ENCODE measurements at regions not wholly inside any gene's neighbourhood (a gene's known extent, or its start where the extent isn't known, plus 50 kb on each side); places are given as distances from the start of the nearest gene placed in this dataset.

DNA sequence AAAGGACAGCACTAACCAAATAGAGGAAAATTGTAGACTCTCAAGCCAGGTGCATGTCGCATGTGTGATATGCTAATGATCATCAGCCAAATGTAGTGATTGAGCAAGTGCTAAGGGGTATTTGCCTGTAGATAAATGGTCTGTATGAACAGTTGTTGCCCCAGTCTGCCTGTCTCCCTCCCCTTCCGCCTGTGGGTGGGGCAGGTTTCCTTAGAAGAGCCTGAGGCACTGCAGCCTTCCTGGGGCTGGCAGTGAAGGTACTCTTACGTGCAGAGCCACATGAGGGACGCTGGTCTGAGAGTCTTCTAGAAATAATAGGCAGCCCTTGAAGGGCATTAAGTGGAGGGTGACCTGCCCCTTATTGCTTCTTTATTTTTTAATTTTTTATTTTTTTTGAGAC is 152.1 kb downstream of the SNX10 start:
- TF ChIP-seq, protein P1, sequence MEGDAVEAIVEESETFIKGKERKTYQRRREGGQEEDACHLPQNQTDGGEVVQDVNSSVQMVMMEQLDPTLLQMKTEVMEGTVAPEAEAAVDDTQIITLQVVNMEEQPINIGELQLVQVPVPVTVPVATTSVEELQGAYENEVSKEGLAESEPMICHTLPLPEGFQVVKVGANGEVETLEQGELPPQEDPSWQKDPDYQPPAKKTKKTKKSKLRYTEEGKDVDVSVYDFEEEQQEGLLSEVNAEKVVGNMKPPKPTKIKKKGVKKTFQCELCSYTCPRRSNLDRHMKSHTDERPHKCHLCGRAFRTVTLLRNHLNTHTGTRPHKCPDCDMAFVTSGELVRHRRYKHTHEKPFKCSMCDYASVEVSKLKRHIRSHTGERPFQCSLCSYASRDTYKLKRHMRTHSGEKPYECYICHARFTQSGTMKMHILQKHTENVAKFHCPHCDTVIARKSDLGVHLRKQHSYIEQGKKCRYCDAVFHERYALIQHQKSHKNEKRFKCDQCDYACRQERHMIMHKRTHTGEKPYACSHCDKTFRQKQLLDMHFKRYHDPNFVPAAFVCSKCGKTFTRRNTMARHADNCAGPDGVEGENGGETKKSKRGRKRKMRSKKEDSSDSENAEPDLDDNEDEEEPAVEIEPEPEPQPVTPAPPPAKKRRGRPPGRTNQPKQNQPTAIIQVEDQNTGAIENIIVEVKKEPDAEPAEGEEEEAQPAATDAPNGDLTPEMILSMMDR (conservative IDR thresholded peaks at IDR 0.05; ENCODE audit: low read depth, low read length), result no peak

DNA sequence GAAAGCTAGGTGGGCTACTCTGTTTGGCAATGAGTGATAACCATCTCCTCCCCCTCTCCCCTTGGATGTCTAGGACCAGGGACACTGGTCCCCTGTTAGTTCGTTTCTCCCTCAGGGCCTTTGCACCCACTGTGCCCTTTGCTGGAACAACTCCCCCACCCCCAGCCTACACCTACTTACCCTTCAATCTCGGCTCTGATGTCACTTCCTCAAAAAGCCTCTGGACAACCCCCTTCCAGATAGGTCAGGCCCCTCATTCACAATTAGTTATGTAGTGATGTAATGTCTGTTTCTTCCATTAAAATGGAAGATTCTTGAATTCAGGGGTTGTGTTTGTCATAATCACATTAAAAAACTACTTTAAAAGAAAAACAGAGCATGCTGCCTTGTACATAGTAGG is 152.9 kb downstream of the SNX10 start:
- Histone ChIP-seq H3K4me1 (ENCODE audit: low read depth, poor library complexity, severe bottlenecking) (no peaks in the 10 kb centered on the region), H3K27ac (no peak overlapping the region), H3K4me3 (IDR thresholded peaks at IDR 0.05; ENCODE audit: insufficient read depth, low read depth, low read length) (no peak overlapping the region), H3K79me2 (ENCODE audit: insufficient read depth, low read depth) (no peaks in the 10 kb centered on the region), H2AFZ (ENCODE audit: low read depth) (no peak overlapping the region), H3K9ac (no peak overlapping the region), H3K4me2 (no peak overlapping the region), H3K27me3 (ENCODE audit: insufficient read depth, low read depth) (no peaks in the 10 kb centered on the region), H3K36me3 (ENCODE audit: insufficient read depth) (no peaks in the 10 kb centered on the region), H4K20me1 (ENCODE audit: insufficient read depth) (no peaks in the 10 kb centered on the region)
- TF ChIP-seq, protein P1 (conservative IDR thresholded peaks at IDR 0.05; ENCODE audit: low read depth, low read length), result no peak

More for the DNA sequence above, 152.1 kb downstream of the SNX10 start:
- no peak overlapping the region for H3K9ac ChIP-seq
- no peak overlapping the region for H3K4me3 ChIP-seq (IDR thresholded peaks at IDR 0.05; ENCODE audit: insufficient read depth, low read depth, low read length)
- H3K27ac ChIP-seq, result no peak overlapping the region
- H3K4me1 ChIP-seq (ENCODE audit: low read depth, poor library complexity, severe bottlenecking), result no peaks in the 10 kb centered on the region
- no peak overlapping the region for H3K4me2 ChIP-seq
- no peaks in the 10 kb centered on the region for H3K79me2 ChIP-seq (ENCODE audit: insufficient read depth, low read depth)
- no peaks in the 10 kb centered on the region for H3K27me3 ChIP-seq (ENCODE audit: insufficient read depth, low read depth)
- H3K36me3 ChIP-seq (ENCODE audit: insufficient read depth), result no peaks in the 10 kb centered on the region
- no peak overlapping the region for H2AFZ ChIP-seq (ENCODE audit: low read depth)
- H4K20me1 ChIP-seq (ENCODE audit: insufficient read depth), result no peaks in the 10 kb centered on the region

DNA sequence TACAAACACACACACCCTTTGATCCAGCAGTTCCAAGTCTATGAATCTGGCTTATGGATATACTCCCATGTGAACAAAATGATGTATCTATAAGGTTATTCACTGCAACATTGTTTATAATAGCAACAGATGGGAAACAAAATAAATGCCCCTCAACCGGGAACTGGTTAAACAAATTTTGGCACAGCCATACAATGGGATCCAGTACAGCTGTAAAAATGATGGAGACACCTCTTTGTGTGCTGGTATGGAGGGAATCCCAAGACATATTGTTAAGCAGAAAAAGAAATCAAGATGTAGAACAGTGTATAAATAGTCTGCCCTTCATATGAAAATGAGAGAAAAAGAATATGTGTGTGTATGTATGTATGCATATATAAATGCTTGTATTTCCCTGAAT is 155.5 kb downstream of the SNX10 start:
- no peaks in the 10 kb centered on the region for H3K79me2 ChIP-seq (ENCODE audit: insufficient read depth, low read depth)
- H3K4me2 ChIP-seq, result no peak overlapping the region
- no peak overlapping the region for H3K9ac ChIP-seq
- H4K20me1 ChIP-seq (ENCODE audit: insufficient read depth), result no peaks in the 10 kb centered on the region
- H3K27ac ChIP-seq, result no peak overlapping the region
- H3K4me1 ChIP-seq (ENCODE audit: low read depth, poor library complexity, severe bottlenecking), result no peaks in the 10 kb centered on the region
- no peaks in the 10 kb centered on the region for H3K36me3 ChIP-seq (ENCODE audit: insufficient read depth)
- H3K27me3 ChIP-seq (ENCODE audit: insufficient read depth, low read depth), result no peaks in the 10 kb centered on the region
- TF ChIP-seq, protein P1 (conservative IDR thresholded peaks at IDR 0.05; ENCODE audit: low read depth, low read length), result no peak
- H3K4me3 ChIP-seq (IDR thresholded peaks at IDR 0.05; ENCODE audit: insufficient read depth, low read depth, low read length), result no peak overlapping the region
- no peak overlapping the region for H2AFZ ChIP-seq (ENCODE audit: low read depth)

DNA sequence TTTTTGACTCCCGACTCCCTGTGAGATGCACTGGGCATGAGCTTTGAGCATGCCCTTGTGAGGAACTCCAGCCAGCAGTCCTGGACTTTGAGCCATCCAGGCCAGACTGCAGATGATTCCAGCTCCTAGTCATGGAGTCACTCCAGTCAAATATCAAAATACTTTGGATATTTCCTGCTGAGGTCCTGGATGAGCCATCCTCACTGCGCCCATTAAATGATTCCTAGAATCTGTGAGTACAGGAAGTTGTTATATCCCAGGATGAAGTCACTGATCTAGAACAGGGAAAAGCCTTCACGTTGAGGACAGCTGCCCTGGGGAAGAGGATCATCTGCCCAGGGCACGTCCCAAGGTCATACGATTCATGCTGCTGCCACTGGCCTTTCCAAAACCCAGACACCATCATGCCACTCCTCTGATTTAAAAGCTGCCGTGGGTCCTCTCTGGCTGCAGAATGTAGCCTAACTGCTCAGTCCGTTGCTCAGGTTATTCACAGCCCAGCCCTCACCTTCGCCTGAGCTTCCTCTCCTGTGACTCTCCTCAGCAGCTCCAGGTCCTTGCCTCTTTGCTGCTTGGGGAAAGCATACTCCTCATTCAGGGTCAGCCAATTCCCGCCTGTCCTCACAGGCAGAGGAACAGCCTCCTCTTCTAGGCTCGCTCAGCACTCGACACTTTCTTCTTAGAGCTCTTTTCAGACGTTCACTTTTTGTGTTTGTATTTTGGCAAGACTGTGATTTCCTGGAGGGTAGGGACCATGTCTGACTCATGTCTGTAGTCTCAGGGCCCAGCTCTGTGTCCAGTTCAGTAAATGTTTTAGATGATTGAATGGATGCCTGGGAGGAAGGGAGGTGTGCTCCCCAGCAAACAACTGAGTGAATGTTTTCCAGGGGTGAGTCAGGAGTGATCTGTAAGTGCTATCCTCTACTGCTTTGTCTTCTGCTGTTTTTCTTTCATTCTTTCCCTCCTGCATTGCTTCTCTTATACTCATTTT is 157.8 kb downstream of the SNX10 start:
- Histone ChIP-seq H3K4me3 (IDR thresholded peaks at IDR 0.05; ENCODE audit: insufficient read depth, low read depth, low read length) (no peak overlapping the region), H3K9ac (no peak overlapping the region), H4K20me1 (ENCODE audit: insufficient read depth) (no peaks in the 10 kb centered on the region), H3K4me2 (no peak overlapping the region), H3K27me3 (ENCODE audit: insufficient read depth, low read depth) (no peaks in the 10 kb centered on the region), H3K27ac (no peak overlapping the region), H3K79me2 (ENCODE audit: insufficient read depth, low read depth) (no peaks in the 10 kb centered on the region), H2AFZ (ENCODE audit: low read depth) (no peak overlapping the region), H3K36me3 (ENCODE audit: insufficient read depth) (no peaks in the 10 kb centered on the region), H3K4me1 (ENCODE audit: low read depth, poor library complexity, severe bottlenecking) (no peaks in the 10 kb centered on the region)
- TF ChIP-seq, protein P1 (conservative IDR thresholded peaks at IDR 0.05; ENCODE audit: low read depth, low read length), result no peak

Measured in KMS-11 (cell line).